MM.1S (cell line): ENCODE measurements at regions not wholly inside any gene's neighbourhood (a gene's known extent, or its start where the extent isn't known, plus 50 kb on each side); places are given as distances from the start of the nearest gene placed in this dataset.

ENCODE experiments used
- EZH2 ChIP-seq: fragments of 300-600 bp; sonication (generic); optimal IDR thresholded peaks from 2 replicates; pipeline ENCODE3; 2017; ENCODE audit warnings: low read depth, mild to moderate bottlenecking, antibody characterized with exemption, low read length, mixed read lengths
- TF ChIP-seq, protein P1 (sequence below): fragments of 300-600 bp; sonication (generic); IDR thresholded peaks from 2 replicates; pipeline ENCODE4 v1.5.1; 2016; ENCODE audit warnings: antibody characterized with exemption, low read length, mixed read lengths

GRCh38 chr7:125848157-125848556 lies 918.5 kb upstream of the POT1 start:
- TF ChIP-seq, protein P1, sequence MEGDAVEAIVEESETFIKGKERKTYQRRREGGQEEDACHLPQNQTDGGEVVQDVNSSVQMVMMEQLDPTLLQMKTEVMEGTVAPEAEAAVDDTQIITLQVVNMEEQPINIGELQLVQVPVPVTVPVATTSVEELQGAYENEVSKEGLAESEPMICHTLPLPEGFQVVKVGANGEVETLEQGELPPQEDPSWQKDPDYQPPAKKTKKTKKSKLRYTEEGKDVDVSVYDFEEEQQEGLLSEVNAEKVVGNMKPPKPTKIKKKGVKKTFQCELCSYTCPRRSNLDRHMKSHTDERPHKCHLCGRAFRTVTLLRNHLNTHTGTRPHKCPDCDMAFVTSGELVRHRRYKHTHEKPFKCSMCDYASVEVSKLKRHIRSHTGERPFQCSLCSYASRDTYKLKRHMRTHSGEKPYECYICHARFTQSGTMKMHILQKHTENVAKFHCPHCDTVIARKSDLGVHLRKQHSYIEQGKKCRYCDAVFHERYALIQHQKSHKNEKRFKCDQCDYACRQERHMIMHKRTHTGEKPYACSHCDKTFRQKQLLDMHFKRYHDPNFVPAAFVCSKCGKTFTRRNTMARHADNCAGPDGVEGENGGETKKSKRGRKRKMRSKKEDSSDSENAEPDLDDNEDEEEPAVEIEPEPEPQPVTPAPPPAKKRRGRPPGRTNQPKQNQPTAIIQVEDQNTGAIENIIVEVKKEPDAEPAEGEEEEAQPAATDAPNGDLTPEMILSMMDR = no peak
- no peak for TF ChIP-seq EZH2
